HG03520 (cell line): ENCODE measurements at regions not wholly inside any gene's neighbourhood (a gene's known extent, or its start where the extent isn't known, plus 50 kb on each side); places are given as distances from the start of the nearest gene placed in this dataset.
"Not testable (repeated sequence)": the region's sequence is repeated elsewhere in the genome, so short reads cannot be mapped to it uniquely, and the experiment has no call there.

Source experiments
- ATAC-seq: cut with Tn5 transposase; IDR thresholded peaks from one replicate; pipeline ENCODE4 v1.9.1; 2021; ENCODE audit warnings: mild to moderate bottlenecking, moderate library complexity; ENCODE audit not compliant: unreplicated experiment

DNA sequence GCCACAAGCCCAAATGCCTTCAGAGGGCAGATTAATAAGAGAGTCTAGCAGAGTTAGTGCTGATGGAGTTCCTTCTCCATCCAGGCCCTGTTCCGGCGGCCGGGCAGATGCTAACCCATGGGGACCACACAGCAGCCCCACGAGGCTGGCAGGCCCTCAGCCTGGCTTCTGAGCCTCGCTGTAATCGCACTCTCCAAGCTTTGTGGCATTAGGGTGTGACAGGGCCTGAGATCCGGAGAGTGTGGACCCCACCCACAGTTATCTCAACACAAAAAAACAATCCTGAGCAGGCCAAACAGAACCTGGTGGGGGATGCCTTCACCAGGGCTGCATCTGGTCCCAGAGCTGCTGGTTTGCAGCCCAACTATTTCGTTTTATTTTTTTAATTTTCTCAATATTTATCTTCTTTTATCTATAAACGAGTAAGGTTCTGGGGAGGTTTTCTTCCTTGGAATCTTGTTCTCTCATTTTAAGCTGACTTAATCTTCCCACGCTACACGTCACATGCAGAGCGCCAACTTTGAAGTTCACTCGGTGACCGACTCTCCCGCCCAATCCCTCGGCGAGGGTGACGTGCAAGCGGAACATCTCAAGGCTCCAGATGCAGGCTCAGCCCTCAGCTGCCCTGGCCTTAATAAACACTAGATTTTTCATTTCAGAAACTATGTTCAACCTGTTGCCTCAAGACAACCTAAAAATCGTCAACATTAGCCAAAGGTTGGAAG, 372.4 kb downstream of the BCL2L11 start:
- ATAC-seq: not testable (repeated sequence)

- ATAC-seq: peak; percentile 78
Measured at GRCh38 chr2:111493720-111494078, 373.0 kb downstream of the BCL2L11 start.

DNA sequence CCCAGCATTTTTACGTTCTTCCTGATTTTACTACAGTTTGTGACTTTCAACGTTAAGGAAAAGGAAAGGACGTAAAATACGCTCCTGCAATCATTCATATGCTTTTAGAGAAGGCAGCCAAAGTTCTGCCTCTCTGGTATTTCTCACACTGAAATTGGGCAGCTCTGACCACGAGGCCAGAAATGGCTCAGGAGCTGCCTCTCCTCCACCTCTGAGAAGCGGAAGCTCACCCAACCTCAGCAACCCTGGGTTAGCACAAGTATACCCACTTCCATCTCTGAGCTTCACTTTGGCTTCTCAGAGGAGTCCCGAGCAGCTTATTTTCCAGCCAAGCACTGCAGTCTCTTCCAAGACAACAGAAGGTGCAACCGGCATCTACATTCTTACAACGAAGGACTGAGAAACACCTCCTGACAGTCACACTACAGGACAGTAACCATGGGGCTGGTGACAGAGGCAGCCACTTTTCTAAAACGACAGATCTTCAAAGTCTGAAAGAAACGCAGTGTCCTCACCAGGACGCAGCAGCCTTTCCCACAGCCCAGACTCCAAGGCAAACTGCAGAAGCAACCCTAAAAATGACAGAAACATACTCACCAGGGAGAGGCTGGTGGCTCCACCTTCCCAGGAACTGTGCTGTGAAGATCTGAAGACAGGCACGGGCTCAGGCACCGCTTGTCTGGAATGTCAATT, 373.7 kb downstream of the BCL2L11 start:
- peak; percentile 11 for ATAC-seq

- ATAC-seq: peak; percentile 37
Measured at GRCh38 chr2:111494981-111495315, 374.2 kb downstream of the BCL2L11 start.

DNA sequence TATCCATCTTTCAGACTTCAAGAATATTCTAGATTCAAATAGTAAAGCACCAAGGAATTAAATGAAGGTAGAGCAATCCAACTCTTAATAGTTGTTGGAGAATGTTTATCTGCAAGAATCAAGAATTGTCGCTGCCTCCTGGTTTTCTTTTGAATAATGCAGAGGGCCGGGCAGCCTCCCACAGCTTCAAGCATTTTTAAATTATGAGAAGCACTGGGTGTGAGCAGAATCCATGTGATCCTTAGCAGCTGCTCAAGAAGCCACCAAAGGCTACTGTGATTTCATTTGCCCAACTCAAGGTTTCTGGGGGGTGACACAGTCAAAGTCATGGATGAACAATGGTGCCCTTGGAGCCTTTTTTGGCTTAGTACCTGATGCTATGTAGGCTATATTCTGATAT, 374.9 kb downstream of the BCL2L11 start:
- ATAC-seq: not testable (repeated sequence)

DNA sequence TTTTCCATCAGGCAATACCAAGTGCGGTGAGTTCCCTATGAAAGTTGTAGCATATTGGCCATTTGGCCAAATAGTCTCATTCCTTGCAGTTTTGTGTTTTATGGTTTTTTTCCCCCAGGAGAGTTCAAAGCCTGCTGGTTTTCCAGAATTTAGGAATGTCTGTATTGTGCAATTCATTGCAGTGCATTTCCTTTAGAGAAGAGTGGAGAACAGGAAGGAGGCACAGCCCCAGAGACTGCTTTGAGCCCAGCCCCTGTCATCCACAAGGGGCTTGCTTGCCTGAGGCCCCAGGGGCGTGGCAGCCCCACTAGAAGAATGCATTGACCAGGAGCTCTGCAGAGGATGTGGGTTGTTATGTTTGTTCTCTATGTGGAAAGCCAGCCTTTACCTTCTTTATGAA, 375.5 kb downstream of the BCL2L11 start:
- not testable (repeated sequence) for ATAC-seq

DNA sequence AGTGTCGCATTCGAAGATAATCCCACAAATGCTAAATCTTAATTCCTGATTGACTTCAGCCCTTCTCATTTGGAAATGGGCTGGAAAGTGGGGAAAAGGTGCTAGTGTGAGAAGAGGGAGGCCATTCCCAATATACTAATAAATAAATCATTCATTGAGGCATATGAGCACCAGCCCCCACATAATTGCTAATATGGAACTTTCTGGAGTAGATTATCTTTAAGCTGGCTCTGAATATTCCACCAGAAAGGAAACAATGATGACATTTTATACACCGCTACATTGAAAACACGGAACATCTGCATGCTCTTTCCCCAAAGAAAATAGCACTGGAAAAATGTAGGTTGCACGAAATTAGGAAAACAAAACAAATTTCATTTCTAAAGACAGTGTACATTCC, 376.1 kb downstream of the BCL2L11 start:
- not testable (repeated sequence) for ATAC-seq

DNA sequence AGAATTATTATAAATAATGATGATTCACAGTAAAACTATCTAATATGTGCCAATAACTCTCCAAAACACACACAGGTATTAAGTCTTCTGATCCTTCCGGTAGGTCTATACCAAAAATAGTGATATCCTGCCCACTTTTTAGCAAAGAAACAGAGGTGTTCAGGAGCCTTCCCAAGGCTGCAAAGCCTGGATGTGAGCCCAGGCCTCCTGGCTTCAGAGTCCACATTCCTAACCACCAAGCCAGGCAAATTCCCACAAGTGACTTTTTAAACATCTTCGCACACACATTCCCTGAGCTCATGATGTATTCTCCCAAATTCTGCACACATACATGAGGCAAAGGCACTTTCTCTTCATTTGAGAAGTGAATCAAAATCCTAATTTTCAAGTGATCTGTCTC, 376.6 kb downstream of the BCL2L11 start:
- not testable (repeated sequence) for ATAC-seq

- ATAC-seq: peak; percentile 56
Measured at GRCh38 chr2:111500536-111501062, 379.9 kb downstream of the BCL2L11 start.

- not testable (repeated sequence) for ATAC-seq
Measured at GRCh38 chr2:111503844-111504570, 380.0 kb downstream of the ANAPC1 start.

DNA sequence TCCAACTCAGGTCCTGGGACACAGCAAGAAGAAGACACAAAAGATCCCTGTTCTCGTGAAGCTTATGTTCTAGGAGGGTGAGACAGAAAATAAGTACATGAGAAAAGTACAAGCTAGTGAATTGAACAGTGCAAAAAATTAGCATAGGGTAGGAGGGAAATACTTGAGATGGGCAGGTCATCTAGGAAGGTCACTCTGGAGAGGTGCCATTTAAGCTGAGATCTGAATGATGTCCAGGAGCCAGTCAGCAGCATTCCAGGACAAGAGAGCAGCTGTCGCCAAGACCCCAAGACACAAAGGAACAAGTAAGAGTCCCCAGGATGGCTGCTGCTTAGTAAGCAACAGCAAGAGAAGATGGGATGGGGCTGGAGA, 379.4 kb downstream of the ANAPC1 start:
- not testable (repeated sequence) for ATAC-seq

GRCh38 chr2:111505267-111505666, 378.7 kb downstream of the ANAPC1 start:
- ATAC-seq: not testable (repeated sequence)

- peak; percentile 96 for ATAC-seq
Measured at GRCh38 chr2:111506936-111507335, 377.1 kb downstream of the ANAPC1 start.

DNA sequence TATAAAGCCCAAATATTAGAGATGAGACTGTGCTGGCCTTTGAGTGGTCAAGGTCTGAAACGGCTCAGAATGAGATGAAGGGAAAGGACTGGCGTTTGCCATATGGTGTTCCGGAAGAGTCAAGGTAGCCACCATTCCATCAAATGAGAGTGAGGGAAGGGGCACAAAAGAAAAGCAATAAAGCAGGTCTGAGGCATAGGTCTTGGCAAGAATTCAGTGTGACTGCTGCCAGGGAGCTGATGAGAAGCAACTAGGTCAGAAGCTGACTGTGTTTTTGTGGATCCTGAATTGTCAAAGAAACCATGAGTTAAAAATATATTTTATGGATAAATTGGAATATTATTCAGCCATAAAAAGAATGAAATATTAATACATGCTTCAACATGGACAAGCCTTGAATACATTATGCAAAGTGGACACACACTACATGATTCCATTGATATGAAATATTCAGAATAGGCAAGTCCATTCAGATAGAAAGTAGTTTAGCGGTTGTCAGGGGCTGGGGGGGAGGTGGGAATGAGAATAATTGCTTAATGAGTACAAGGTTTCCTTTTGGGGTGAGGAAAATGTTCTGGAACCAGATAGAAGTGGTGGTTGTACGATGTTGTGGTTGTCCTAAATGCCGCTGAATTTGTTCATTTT, 374.6 kb downstream of the ANAPC1 start:
- ATAC-seq: not testable (repeated sequence)

DNA sequence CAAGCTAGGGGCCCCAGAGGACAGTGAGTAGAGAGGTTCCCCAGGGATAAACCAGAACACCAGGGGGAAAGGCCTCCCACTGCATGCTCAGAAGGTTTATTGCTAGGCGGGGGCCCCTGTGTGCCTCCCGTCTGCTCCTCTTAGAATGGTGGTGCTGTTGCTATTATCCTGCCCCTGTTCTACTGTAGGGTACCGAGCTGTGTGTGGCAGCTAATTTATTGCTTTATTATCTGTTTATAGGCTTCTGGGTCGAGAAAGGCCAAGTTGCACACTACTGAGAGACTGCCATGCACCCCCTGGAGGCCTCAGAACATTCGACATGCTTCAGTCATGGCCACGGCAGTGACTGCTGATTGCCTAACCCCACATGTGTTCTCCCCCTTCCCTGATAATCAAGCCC, 373.6 kb downstream of the ANAPC1 start:
- not testable (repeated sequence) for ATAC-seq

DNA sequence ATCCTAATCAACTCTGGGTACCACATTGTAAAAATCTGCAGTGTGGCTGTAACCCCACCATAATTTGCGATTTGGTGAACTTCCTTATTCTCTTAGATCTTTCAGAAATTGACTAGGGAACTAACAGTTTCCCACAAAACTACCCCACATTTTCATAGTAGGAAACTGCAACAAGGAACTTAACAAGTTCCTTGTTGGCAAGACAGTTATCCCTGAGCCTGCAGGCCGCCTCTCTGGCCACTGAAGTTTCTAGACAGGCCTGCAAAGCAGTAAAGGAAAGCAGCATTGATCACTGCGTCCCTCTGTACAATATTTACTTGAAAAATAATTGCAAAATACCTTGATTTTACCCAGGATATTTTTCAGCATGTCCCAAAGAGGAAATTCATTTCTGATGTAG, 372.9 kb downstream of the ANAPC1 start:
- ATAC-seq: not testable (repeated sequence)

- not testable (repeated sequence) for ATAC-seq
Measured at GRCh38 chr2:111512378-111512777, 371.6 kb downstream of the ANAPC1 start.

DNA sequence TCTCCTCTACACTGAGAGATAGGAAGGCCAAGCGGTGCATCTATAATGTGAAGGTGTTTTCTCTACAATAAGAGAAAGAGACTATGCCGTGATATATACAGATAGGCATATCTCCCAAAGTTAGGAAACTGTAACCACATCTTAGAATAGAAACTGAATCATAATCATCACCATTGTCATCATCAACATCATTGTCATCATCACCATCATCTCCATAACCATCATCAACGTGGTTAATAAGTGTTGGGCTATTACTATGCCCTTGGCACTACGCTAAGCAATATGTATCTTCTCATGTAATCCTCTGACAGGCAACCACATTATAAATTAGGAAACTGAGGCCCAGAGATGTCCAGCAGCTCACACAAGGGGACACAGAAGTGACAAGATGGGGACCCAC, 369.9 kb downstream of the ANAPC1 start:
- not testable (repeated sequence) for ATAC-seq

DNA sequence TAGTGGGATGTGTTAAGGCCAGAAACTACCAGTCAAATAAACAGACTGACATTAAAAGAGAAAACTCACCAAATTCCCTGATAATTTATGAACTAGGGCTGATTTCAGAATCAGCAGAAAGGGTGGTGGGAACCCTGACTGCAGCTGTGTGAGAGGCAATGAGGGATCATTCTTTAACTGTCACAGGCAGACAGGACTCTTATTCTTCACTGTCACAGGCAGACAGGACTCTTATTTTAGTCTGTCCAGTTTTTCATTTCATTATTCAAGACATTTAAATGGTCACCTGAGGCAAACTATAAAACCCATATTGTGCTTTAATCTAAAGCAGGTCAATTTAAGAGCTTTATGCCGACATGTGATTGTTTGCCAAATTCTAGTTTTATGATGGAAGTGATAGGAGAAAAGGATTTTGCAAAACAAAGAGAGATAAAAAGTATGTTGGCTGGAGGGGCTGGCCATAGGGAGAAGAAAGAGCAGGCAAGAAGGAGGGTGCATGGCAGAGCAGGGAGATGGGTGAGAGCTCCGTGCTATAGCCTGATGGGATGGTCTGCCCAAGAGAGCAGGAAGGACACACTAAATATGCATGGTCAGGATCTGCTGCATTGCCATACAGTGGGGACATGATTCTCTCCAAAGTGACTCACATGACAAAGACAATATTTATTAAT, 366.8 kb downstream of the ANAPC1 start:
- ATAC-seq: not testable (repeated sequence)

GRCh38 chr2:111517721-111518053, 366.3 kb downstream of the ANAPC1 start:
- not testable (repeated sequence) for ATAC-seq

DNA sequence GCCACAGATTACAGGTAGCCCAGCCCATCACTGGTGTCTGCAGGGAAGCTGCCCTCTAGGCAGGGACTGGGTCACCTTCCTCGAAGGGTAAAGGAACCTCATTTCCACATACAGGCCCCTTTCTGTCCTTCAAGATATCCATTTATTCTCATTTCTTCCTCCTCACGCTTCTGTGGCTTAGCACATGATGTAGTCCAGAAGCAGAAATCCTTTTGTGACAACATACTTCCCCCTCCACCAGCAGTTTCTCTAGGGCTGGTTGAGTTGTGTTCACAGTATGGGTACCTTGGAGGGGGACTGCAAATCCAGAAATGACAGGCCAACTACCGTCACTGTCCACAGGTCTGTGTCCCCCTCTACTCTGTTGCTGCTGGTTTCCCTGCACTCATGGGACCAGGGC, 364.9 kb downstream of the ANAPC1 start:
- ATAC-seq: no peak
